K562 (cell line): ENCODE measurements at regions not wholly inside any gene's neighbourhood (a gene's known extent, or its start where the extent isn't known, plus 50 kb on each side); places are given as distances from the start of the nearest gene placed in this dataset.
A peak's percentile ranks its signal among the peaks of the same experiment; 100 is the strongest.

ENCODE experiments used
- TAF7 ChIP-seq: fragments of 450-650 bp; IDR thresholded peaks from 2 replicates; pipeline ENCODE4 v1.6.1; 2016; ENCODE audit warnings: missing genetic modification characterization, missing compliant biosample characterization
- TF ChIP-seq, protein P1 (sequence below): fragments of 250-450 bp; sonication (Bioruptor Pico); IDR thresholded peaks from 2 replicates; pipeline ENCODE4 v1.4.0; 2020
- TF ChIP-seq, protein P2 (sequence below), 2 experiments: fragments of 450-650 bp; IDR thresholded peaks; 2 replicates each; pipeline ENCODE4 v1.6.1; 2016
- TF ChIP-seq, protein P3 (sequence below): fragments of 450-650 bp; formaldehyde crosslinking; IDR thresholded peaks from 2 replicates; pipeline ENCODE4 v1.4.0; 2022; ENCODE audit warnings: missing genetic modification characterization
- TF ChIP-seq, protein P4 (sequence below): fragments of 250-450 bp; sonication (Bioruptor Pico); IDR thresholded peaks from 2 replicates; pipeline ENCODE4 v1.4.0; 2020; ENCODE audit warnings: mild to moderate bottlenecking, moderate library complexity
- TF ChIP-seq, protein P5 (sequence below), 2 experiments: fragments of 450-650 bp; IDR thresholded peaks; 2 replicates each; pipeline ENCODE4 v1.6.1; 2018; ENCODE audit warnings: mild to moderate bottlenecking in 2 of 2, low read depth in 1 of 2; ENCODE audit not compliant: partially characterized antibody in 2 of 2
- TF ChIP-seq, protein P6 (sequence below): fragments of 450-650 bp; IDR thresholded peaks from 2 replicates; pipeline ENCODE4 v1.6.1; 2017; ENCODE audit warnings: antibody characterized with exemption

DNA sequence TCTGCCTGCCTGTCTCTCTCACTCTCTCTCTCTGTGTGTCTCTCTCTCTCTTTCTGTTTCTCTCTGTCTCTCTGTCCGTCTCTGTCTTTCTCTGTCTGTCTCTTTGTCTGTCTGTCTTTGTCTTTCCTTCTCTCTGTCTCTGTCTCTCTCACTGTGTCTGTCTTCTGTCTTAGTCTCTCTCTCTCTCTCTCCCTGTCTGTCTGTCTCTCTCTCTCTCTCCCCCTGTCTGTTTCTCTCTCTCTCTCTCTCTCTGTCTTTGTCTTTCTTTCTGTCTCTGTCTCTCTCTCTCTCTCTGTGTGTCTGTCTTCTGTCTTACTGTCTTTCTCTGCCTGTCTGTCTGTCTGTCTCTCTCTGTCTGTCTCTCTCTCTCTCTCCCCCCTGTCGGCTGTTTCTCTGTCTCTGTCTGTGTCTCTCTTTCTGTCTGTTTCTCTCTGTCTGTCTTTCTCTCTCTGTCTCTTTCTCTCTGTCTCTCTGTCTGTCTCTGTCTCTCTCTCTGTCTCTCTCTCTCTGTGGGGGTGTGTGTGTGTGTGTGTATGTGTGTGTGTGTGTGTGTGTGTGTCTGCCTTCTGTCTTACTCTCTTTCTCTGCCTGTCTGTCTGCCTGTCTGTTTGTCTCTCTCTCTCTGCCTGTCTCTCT lies 2101.3 kb upstream of the TPTE start (continued):
- TF ChIP-seq, protein P1, sequence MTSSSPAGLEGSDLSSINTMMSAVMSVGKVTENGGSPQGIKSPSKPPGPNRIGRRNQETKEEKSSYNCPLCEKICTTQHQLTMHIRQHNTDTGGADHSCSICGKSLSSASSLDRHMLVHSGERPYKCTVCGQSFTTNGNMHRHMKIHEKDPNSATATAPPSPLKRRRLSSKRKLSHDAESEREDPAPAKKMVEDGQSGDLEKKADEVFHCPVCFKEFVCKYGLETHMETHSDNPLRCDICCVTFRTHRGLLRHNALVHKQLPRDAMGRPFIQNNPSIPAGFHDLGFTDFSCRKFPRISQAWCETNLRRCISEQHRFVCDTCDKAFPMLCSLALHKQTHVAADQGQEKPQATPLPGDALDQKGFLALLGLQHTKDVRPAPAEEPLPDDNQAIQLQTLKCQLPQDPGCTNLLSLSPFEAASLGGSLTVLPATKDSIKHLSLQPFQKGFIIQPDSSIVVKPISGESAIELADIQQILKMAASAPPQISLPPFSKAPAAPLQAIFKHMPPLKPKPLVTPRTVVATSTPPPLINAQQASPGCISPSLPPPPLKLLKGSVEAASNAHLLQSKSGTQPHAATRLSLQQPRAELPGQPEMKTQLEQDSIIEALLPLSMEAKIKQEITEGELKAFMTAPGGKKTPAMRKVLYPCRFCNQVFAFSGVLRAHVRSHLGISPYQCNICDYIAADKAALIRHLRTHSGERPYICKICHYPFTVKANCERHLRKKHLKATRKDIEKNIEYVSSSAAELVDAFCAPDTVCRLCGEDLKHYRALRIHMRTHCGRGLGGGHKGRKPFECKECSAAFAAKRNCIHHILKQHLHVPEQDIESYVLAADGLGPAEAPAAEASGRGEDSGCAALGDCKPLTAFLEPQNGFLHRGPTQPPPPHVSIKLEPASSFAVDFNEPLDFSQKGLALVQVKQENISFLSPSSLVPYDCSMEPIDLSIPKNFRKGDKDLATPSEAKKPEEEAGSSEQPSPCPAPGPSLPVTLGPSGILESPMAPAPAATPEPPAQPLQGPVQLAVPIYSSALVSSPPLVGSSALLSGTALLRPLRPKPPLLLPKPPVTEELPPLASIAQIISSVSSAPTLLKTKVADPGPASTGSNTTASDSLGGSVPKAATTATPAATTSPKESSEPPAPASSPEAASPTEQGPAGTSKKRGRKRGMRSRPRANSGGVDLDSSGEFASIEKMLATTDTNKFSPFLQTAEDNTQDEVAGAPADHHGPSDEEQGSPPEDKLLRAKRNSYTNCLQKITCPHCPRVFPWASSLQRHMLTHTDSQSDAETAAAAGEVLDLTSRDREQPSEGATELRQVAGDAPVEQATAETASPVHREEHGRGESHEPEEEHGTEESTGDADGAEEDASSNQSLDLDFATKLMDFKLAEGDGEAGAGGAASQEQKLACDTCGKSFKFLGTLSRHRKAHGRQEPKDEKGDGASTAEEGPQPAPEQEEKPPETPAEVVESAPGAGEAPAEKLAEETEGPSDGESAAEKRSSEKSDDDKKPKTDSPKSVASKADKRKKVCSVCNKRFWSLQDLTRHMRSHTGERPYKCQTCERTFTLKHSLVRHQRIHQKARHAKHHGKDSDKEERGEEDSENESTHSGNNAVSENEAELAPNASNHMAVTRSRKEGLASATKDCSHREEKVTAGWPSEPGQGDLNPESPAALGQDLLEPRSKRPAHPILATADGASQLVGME: peak; percentile 94
- TF ChIP-seq, protein P2, sequence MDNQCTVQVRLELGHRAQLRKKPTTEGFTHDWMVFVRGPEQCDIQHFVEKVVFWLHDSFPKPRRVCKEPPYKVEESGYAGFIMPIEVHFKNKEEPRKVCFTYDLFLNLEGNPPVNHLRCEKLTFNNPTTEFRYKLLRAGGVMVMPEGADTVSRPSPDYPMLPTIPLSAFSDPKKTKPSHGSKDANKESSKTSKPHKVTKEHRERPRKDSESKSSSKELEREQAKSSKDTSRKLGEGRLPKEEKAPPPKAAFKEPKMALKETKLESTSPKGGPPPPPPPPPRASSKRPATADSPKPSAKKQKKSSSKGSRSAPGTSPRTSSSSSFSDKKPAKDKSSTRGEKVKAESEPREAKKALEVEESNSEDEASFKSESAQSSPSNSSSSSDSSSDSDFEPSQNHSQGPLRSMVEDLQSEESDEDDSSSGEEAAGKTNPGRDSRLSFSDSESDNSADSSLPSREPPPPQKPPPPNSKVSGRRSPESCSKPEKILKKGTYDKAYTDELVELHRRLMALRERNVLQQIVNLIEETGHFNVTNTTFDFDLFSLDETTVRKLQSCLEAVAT (IDR thresholded peaks at IDR 0.05): peak; percentile 88 to 94; a peak in 2 of 4 replicates
- TF ChIP-seq, protein P3, sequence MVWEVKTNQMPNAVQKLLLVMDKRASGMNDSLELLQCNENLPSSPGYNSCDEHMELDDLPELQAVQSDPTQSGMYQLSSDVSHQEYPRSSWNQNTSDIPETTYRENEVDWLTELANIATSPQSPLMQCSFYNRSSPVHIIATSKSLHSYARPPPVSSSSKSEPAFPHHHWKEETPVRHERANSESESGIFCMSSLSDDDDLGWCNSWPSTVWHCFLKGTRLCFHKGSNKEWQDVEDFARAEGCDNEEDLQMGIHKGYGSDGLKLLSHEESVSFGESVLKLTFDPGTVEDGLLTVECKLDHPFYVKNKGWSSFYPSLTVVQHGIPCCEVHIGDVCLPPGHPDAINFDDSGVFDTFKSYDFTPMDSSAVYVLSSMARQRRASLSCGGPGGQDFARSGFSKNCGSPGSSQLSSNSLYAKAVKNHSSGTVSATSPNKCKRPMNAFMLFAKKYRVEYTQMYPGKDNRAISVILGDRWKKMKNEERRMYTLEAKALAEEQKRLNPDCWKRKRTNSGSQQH (CRISPR knock-in tag): peak; percentile 100
- peak; percentile 90 for TF ChIP-seq TAF7
- TF ChIP-seq, protein P4, sequence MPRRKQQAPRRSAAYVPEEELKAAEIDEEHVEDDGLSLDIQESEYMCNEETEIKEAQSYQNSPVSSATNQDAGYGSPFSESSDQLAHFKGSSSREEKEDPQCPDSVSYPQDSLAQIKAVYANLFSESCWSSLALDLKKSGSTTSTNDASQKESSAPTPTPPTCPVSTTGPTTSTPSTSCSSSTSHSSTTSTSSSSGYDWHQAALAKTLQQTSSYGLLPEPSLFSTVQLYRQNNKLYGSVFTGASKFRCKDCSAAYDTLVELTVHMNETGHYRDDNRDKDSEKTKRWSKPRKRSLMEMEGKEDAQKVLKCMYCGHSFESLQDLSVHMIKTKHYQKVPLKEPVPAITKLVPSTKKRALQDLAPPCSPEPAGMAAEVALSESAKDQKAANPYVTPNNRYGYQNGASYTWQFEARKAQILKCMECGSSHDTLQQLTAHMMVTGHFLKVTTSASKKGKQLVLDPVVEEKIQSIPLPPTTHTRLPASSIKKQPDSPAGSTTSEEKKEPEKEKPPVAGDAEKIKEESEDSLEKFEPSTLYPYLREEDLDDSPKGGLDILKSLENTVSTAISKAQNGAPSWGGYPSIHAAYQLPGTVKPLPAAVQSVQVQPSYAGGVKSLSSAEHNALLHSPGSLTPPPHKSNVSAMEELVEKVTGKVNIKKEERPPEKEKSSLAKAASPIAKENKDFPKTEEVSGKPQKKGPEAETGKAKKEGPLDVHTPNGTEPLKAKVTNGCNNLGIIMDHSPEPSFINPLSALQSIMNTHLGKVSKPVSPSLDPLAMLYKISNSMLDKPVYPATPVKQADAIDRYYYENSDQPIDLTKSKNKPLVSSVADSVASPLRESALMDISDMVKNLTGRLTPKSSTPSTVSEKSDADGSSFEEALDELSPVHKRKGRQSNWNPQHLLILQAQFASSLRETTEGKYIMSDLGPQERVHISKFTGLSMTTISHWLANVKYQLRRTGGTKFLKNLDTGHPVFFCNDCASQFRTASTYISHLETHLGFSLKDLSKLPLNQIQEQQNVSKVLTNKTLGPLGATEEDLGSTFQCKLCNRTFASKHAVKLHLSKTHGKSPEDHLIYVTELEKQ: peak; percentile 89
- TF ChIP-seq, protein P5, sequence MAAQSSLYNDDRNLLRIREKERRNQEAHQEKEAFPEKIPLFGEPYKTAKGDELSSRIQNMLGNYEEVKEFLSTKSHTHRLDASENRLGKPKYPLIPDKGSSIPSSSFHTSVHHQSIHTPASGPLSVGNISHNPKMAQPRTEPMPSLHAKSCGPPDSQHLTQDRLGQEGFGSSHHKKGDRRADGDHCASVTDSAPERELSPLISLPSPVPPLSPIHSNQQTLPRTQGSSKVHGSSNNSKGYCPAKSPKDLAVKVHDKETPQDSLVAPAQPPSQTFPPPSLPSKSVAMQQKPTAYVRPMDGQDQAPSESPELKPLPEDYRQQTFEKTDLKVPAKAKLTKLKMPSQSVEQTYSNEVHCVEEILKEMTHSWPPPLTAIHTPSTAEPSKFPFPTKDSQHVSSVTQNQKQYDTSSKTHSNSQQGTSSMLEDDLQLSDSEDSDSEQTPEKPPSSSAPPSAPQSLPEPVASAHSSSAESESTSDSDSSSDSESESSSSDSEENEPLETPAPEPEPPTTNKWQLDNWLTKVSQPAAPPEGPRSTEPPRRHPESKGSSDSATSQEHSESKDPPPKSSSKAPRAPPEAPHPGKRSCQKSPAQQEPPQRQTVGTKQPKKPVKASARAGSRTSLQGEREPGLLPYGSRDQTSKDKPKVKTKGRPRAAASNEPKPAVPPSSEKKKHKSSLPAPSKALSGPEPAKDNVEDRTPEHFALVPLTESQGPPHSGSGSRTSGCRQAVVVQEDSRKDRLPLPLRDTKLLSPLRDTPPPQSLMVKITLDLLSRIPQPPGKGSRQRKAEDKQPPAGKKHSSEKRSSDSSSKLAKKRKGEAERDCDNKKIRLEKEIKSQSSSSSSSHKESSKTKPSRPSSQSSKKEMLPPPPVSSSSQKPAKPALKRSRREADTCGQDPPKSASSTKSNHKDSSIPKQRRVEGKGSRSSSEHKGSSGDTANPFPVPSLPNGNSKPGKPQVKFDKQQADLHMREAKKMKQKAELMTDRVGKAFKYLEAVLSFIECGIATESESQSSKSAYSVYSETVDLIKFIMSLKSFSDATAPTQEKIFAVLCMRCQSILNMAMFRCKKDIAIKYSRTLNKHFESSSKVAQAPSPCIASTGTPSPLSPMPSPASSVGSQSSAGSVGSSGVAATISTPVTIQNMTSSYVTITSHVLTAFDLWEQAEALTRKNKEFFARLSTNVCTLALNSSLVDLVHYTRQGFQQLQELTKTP (IDR thresholded peaks at IDR 0.05; ENCODE audit: low read depth in 1 of 2, partially characterized antibody in 2 of 2): peak; percentile 28 to 75
- TF ChIP-seq, protein P6, sequence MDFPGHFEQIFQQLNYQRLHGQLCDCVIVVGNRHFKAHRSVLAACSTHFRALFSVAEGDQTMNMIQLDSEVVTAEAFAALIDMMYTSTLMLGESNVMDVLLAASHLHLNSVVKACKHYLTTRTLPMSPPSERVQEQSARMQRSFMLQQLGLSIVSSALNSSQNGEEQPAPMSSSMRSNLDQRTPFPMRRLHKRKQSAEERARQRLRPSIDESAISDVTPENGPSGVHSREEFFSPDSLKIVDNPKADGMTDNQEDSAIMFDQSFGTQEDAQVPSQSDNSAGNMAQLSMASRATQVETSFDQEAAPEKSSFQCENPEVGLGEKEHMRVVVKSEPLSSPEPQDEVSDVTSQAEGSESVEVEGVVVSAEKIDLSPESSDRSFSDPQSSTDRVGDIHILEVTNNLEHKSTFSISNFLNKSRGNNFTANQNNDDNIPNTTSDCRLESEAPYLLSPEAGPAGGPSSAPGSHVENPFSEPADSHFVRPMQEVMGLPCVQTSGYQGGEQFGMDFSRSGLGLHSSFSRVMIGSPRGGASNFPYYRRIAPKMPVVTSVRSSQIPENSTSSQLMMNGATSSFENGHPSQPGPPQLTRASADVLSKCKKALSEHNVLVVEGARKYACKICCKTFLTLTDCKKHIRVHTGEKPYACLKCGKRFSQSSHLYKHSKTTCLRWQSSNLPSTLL: peak; percentile 93; the same call in 1 of the 2 replicates
